ENCODE measurements at regions not wholly inside any gene's neighbourhood (a gene's known extent, or its start where the extent isn't known, plus 50 kb on each side); places are given as distances from the start of the nearest gene placed in this dataset.

GRCh38 chr14:48008646-48009045 lies 333.2 kb upstream of the MDGA2 start:
- Mint-ChIP-seq H3K36me3 (ENCODE audit: low read depth, unreplicated experiment) (no peaks in the 10 kb centered on the region), H3K4me1 (ENCODE audit: unreplicated experiment) (peaks cover 6% of the 10 kb centered on the region), H3K27ac (ENCODE audit: unreplicated experiment) (no peak overlapping the region), H3K9me3 (ENCODE audit: unreplicated experiment) (no peaks in the 10 kb centered on the region), H3K27me3 (ENCODE audit: unreplicated experiment) (no peaks in the 10 kb centered on the region), H3K4me3 (ENCODE audit: unreplicated experiment) (no peak overlapping the region)
- TF ChIP-seq CTCF (IDR thresholded peaks at IDR 0.05; ENCODE audit: unreplicated experiment), result no peak
- DNase-seq (ENCODE audit: low spot score), result no peak

GRCh38 chr14:48005986-48006385 lies 330.6 kb upstream of the MDGA2 start:
- TF ChIP-seq CTCF (IDR thresholded peaks at IDR 0.05; ENCODE audit: unreplicated experiment), result no peak
- Mint-ChIP-seq H3K27ac (ENCODE audit: unreplicated experiment) (no peak overlapping the region), H3K36me3 (ENCODE audit: low read depth, unreplicated experiment) (no peaks in the 10 kb centered on the region), H3K4me1 (ENCODE audit: unreplicated experiment) (peaks cover 6% of the 10 kb centered on the region), H3K9me3 (ENCODE audit: unreplicated experiment) (no peaks in the 10 kb centered on the region), H3K4me3 (ENCODE audit: unreplicated experiment) (no peak overlapping the region), H3K27me3 (ENCODE audit: unreplicated experiment) (no peaks in the 10 kb centered on the region)
- no peak for DNase-seq (ENCODE audit: low spot score)

GRCh38 chr14:47993883-47994282 lies 318.5 kb upstream of the MDGA2 start:
- H3K27me3 Mint-ChIP-seq (ENCODE audit: unreplicated experiment), result no peaks in the 10 kb centered on the region
- H3K4me3 Mint-ChIP-seq (ENCODE audit: unreplicated experiment), result no peak overlapping the region
- DNase-seq (ENCODE audit: low spot score), result no peak
- no peak for TF ChIP-seq CTCF (IDR thresholded peaks at IDR 0.05; ENCODE audit: unreplicated experiment)
- no peaks in the 10 kb centered on the region for H3K36me3 Mint-ChIP-seq (ENCODE audit: low read depth, unreplicated experiment)
- H3K4me1 Mint-ChIP-seq (ENCODE audit: unreplicated experiment), result no peaks in the 10 kb centered on the region
- H3K27ac Mint-ChIP-seq (ENCODE audit: unreplicated experiment), result no peak overlapping the region
- no peaks in the 10 kb centered on the region for H3K9me3 Mint-ChIP-seq (ENCODE audit: unreplicated experiment)

GRCh38 chr14:47988175-47988574 lies 312.8 kb upstream of the MDGA2 start:
- H3K27ac Mint-ChIP-seq (ENCODE audit: unreplicated experiment), result no peak overlapping the region
- no peaks in the 10 kb centered on the region for H3K36me3 Mint-ChIP-seq (ENCODE audit: low read depth, unreplicated experiment)
- no peak for TF ChIP-seq CTCF (IDR thresholded peaks at IDR 0.05; ENCODE audit: unreplicated experiment)
- no peak overlapping the region for H3K4me3 Mint-ChIP-seq (ENCODE audit: unreplicated experiment)
- no peaks in the 10 kb centered on the region for H3K27me3 Mint-ChIP-seq (ENCODE audit: unreplicated experiment)
- no peaks in the 10 kb centered on the region for H3K4me1 Mint-ChIP-seq (ENCODE audit: unreplicated experiment)
- DNase-seq (ENCODE audit: low spot score), result no peak
- no peaks in the 10 kb centered on the region for H3K9me3 Mint-ChIP-seq (ENCODE audit: unreplicated experiment)

GRCh38 chr14:47978871-47979270 lies 303.5 kb upstream of the MDGA2 start:
- H3K4me1 Mint-ChIP-seq (ENCODE audit: unreplicated experiment), result no peaks in the 10 kb centered on the region
- DNase-seq (ENCODE audit: low spot score), result no peak
- no peak for TF ChIP-seq CTCF (IDR thresholded peaks at IDR 0.05; ENCODE audit: unreplicated experiment)
- H3K9me3 Mint-ChIP-seq (ENCODE audit: unreplicated experiment), result no peaks in the 10 kb centered on the region
- H3K27me3 Mint-ChIP-seq (ENCODE audit: unreplicated experiment), result no peaks in the 10 kb centered on the region
- H3K36me3 Mint-ChIP-seq (ENCODE audit: low read depth, unreplicated experiment), result no peaks in the 10 kb centered on the region
- no peak overlapping the region for H3K4me3 Mint-ChIP-seq (ENCODE audit: unreplicated experiment)
- H3K27ac Mint-ChIP-seq (ENCODE audit: unreplicated experiment), result no peak overlapping the region

Measured in endothelial cell (in vitro differentiated cells).